BE2C (cell line): ENCODE measurements at regions not wholly inside any gene's neighbourhood (a gene's known extent, or its start where the extent isn't known, plus 50 kb on each side); places are given as distances from the start of the nearest gene placed in this dataset.

ENCODE experiments used
- DNase-seq: peaks from one replicate; pipeline ENCODE4 v3.0.0-alpha.2; 2020
- H3K27me3 ChIP-seq: fragments of 250-450 bp; sonication (Bioruptor Pico); 2 replicates; pipeline ENCODE4 v1.5.1; 2020; ENCODE audit warnings: mild to moderate bottlenecking
- H3K36me3 ChIP-seq: fragments of 250-450 bp; sonication (Bioruptor Pico); 2 replicates; pipeline ENCODE4 v1.5.1; 2020; ENCODE audit warnings: mild to moderate bottlenecking
- H3K4me1 ChIP-seq: fragments of 250-450 bp; sonication (Bioruptor Pico); 2 replicates; pipeline ENCODE4 v1.5.1; 2020
- H3K4me3 ChIP-seq: 2 replicates; pipeline ENCODE4 v1.5.1; 2011; ENCODE audit warnings: low read depth, low read length
- H3K9me3 ChIP-seq: fragments of 250-450 bp; sonication (Bioruptor Pico); 2 replicates; pipeline ENCODE4 v1.5.1; 2020
- CTCF ChIP-seq: IDR thresholded peaks from 2 replicates; pipeline ENCODE4 v1.5.1; 2012; ENCODE audit warnings: mild to moderate bottlenecking, low read depth, low read length

DNA sequence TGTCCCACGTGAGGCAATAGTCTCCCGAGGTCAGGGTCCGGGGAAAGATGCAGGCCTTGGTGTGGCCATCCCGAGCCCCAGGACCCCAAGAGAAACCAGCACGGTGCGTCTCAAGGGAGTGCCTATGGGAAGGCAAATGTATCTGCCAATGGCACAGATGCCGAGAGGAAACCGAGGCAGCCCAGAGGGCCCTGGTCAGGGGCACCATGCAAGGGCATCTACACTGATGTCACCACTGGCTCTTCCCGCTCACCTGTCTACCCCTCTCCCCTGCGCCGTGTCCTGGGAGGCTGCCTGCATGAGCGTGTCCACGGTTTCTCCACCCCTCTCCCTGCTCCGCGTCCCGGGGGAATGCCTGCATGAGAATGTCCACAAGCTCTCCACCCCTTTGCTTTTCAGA lies 1318.8 kb downstream of the TBC1D22A start:
- H3K4me1 ChIP-seq = no peaks in the 10 kb centered on the region
- DNase-seq = no peak
- no peak overlapping the region for H3K4me3 ChIP-seq
- no peaks in the 10 kb centered on the region; the same call in none of the 2 replicates for H3K9me3 ChIP-seq
- no peak for TF ChIP-seq CTCF
- no peaks in the 10 kb centered on the region for H3K27me3 ChIP-seq
- no peaks in the 10 kb centered on the region for H3K36me3 ChIP-seq

- Histone ChIP-seq H3K4me1 (no peaks in the 10 kb centered on the region), H3K4me3 (no peak overlapping the region), H3K27me3 (no peaks in the 10 kb centered on the region), H3K36me3 (no peaks in the 10 kb centered on the region), H3K9me3 (no peaks in the 10 kb centered on the region; the same call in none of the 2 replicates)
- DNase-seq = no peak
- TF ChIP-seq CTCF = no peak
These were observed 1318.1 kb downstream of the TBC1D22A start for GRCh38 chr22:48080316-48081165.

DNA sequence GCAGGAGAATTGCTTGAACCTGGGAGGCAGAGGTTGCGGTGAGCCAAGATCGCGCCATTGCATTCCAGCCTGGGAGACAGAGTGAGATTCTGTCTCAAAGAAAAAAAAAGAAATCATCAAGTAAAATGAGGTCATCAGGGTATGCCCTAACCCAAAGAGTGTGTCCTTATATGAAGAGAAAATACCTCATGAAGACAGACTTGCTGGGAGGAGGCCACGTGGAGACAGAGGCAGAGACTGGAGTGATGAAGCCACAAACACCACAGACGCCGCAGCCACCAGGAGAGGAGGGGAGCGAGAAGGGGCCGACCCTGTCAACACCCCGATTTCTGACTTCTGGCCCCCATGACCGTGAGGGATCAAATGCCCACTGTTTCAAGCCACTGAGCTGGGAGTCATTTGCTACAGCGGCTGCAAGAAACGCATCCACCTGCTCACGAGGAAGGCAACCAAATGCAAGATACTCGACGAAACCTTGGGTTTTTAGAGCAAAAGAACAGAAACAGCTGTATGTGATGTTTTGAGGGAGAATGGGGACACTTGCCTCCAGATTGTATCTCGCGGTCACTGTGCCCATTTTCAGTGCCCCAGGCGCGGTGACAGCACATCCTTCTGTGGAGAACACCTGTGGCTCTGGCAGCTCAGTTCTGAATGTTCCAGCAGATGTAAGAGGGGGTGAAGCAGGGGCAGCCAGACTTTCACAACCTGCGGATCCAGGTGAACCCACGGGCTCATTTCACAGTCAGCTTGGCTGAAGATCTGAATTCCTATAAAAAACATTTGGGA lies 1317.2 kb downstream of the TBC1D22A start:
- Histone ChIP-seq H3K4me1 (no peaks in the 10 kb centered on the region), H3K9me3 (no peaks in the 10 kb centered on the region; the same call in none of the 2 replicates), H3K27me3 (no peaks in the 10 kb centered on the region), H3K36me3 (no peaks in the 10 kb centered on the region), H3K4me3 (no peak overlapping the region)
- TF ChIP-seq CTCF = no peak
- DNase-seq = no peak

DNA sequence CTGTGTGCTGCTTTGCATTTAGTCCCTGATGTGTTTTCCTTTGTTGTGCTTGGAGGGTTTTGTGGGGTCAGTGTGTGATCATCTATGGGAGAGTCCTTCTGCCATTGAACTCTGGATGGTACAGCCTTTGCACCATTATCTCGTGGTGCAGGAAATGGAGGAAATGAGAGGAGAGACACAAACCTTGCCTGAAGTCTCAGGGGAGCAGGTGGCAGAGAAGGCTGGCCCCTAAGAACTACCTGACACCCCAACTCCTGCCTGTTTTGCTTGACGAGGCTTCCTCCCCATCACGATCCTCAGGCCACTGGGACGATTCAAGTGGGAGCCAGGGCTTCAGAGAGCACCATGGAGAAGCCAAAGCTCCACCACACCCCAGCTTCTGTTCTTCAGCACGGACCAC lies 1316.4 kb downstream of the TBC1D22A start:
- no peaks in the 10 kb centered on the region for H3K27me3 ChIP-seq
- H3K4me3 ChIP-seq = no peak overlapping the region
- H3K4me1 ChIP-seq = no peaks in the 10 kb centered on the region
- DNase-seq = no peak
- no peaks in the 10 kb centered on the region; the same call in none of the 2 replicates for H3K9me3 ChIP-seq
- H3K36me3 ChIP-seq = no peaks in the 10 kb centered on the region
- TF ChIP-seq CTCF = no peak

- Histone ChIP-seq H3K4me3 (no peak overlapping the region), H3K4me1 (no peaks in the 10 kb centered on the region), H3K9me3 (no peaks in the 10 kb centered on the region; the same call in none of the 2 replicates), H3K27me3 (no peaks in the 10 kb centered on the region), H3K36me3 (no peaks in the 10 kb centered on the region)
- no peak for TF ChIP-seq CTCF
- no peak for DNase-seq
These were observed 1315.2 kb downstream of the TBC1D22A start for GRCh38 chr22:48077699-48078098.

GRCh38 chr22:48076008-48076407 lies 1313.6 kb downstream of the TBC1D22A start:
- no peak for TF ChIP-seq CTCF
- Histone ChIP-seq H3K4me1 (no peaks in the 10 kb centered on the region), H3K27me3 (no peaks in the 10 kb centered on the region), H3K4me3 (no peak overlapping the region), H3K36me3 (no peaks in the 10 kb centered on the region), H3K9me3 (no peaks in the 10 kb centered on the region; the same call in none of the 2 replicates)
- DNase-seq = no peak
